ENCODE measurements at regions not wholly inside any gene's neighbourhood (a gene's known extent, or its start where the extent isn't known, plus 50 kb on each side); places are given as distances from the start of the nearest gene placed in this dataset.
"Not testable (repeated sequence)": the region's sequence is repeated elsewhere in the genome, so short reads cannot be mapped to it uniquely, and the experiment has no call there.

DNA sequence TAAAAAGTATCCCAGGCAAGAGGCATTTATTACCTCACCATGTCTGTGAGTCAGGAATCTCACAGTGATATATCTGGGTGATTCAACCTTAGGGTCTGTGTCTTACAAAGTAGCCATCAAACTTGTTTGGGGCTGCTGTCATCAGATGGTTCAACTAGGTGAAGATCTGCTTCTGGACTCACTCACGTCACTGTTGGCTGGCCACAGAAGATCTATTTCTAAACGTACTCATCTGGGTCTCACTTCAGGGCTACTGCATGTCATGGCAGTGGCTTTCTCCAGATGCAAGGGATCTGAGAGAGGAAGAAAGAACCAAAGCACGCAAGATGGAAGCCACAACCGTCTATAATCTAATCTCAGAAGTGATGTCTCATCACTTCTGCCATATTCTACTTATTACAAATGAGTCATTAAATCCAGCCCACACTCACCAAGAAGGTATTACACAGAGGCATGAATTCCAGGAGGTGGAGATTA, 267.8 kb upstream of the ANKRD50 start:
- no peak for ATAC-seq
- Histone ChIP-seq H3K4me2 (ENCODE audit: control insufficient read depth, insufficient read depth) (no peak overlapping the region), H3K79me2 (ENCODE audit: control insufficient read depth, insufficient read depth, low read length) (no peaks in the 10 kb centered on the region), H3K4me1 (ENCODE audit: control insufficient read depth, insufficient read depth, low read length) (no peaks in the 10 kb centered on the region), H3K9me3 (replicated peaks; ENCODE audit: control insufficient read depth, insufficient read depth, low read length) (no peaks in the 10 kb centered on the region), H4K20me1 (ENCODE audit: control insufficient read depth, insufficient read depth) (no peaks in the 10 kb centered on the region), H2AFZ (ENCODE audit: control insufficient read depth, low read depth, low read length) (no peak overlapping the region), H3K27me3 (replicated peaks in 1 of 2; ENCODE audit: control insufficient read depth in 2 of 2, insufficient read depth in 2 of 2, low read length in 1 of 2) (no peaks in the 10 kb centered on the region), H3K27ac (ENCODE audit: control insufficient read depth, insufficient read depth) (no peak overlapping the region), H3K36me3 (ENCODE audit: control insufficient read depth in 2 of 2, insufficient read depth in 2 of 2, low read length in 1 of 2) (no peaks in the 10 kb centered on the region), H3K4me3 (no peak overlapping the region), H3K9ac (ENCODE audit: control insufficient read depth, insufficient read depth, low read length) (no peak overlapping the region)
- in situ Hi-C loops (cut with MboI) = no loop called here
- ChIA-PET POLR2A (no interaction called here), SMC1A (ENCODE audit: uncharacterized antibody, unreplicated experiment) (interaction anchor here (2.0 kb wide), 1 partner anchor 9 kb away, joined by 6 read pairs; no protein-coding TSS in a partner anchor), RAD21 (ENCODE audit: unreplicated experiment) (no interaction called here), CTCF (no interaction called here)
- FAIRE-seq = no peak
- no peak for DNase-seq (ENCODE audit: low read depth, low spot score)
- BruUV-seq (replicated peaks) = no TSS peak
- intact Hi-C loops (cut with micrococcal nuclease; ENCODE audit: unreplicated experiment) = no loop called here
- no peak for TF ChIP-seq SREBF2 (IDR thresholded peaks at IDR 0.05; ENCODE audit: low read length)
- no peak for TF ChIP-seq RAD21 (IDR thresholded peaks at IDR 0.05; ENCODE audit: insufficient read depth, low read depth, low read length)
- no peak for TF ChIP-seq EGR1 (IDR thresholded peaks at IDR 0.05; ENCODE audit: borderline replicate concordance in 1 of 2, low read depth in 2 of 2, low read length in 2 of 2)
- TF ChIP-seq LARP7 (IDR thresholded peaks at IDR 0.05) = no peak
- TF ChIP-seq HCFC1 (IDR thresholded peaks at IDR 0.05; ENCODE audit: low read length) = no peak
- TF ChIP-seq NR2F1 (conservative IDR thresholded peaks at IDR 0.05) = no peak
- no peak for TF ChIP-seq CHD1 (IDR thresholded peaks at IDR 0.05; ENCODE audit: low read depth, low read length)
- no peak for TF ChIP-seq MTA2 (IDR thresholded peaks at IDR 0.05; ENCODE audit: low read depth)
- TF ChIP-seq STAT1 (conservative IDR thresholded peaks at IDR 0.05) = no peak
- 11% methylated on average over 4 of the region's 4 CpGs for WGBS (ENCODE audit: insufficient coverage, insufficient replicate concordance, low lambda C conversion rate, missing lambda C conversion rate)

DNA sequence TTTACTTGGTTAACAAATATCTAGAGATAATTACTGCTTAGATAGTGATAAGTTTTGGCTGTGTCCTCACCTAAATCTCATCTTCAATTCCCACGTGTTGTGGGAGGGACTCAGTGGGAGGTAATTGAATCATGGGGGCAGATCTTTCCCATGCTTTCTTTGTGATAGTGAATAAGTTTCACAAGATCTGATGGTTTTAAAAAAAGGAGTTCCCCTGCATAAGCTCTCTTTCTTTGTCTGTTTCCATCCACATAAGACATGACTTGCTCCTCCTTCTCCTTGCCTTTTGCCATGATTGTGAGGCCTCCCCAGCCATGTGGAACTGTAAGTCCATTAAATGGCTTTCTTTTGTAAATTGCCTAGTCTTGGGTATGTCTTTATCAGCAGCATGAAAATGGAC, 266.0 kb upstream of the ANKRD50 start:
- RAD21 ChIA-PET (ENCODE audit: unreplicated experiment); H3K79me2 ChIP-seq (ENCODE audit: control insufficient read depth, insufficient read depth, low read length); CTCF ChIA-PET; H3K27me3 ChIP-seq (replicated peaks in 1 of 2; ENCODE audit: control insufficient read depth in 2 of 2, insufficient read depth in 2 of 2, low read length in 1 of 2); in situ Hi-C loops (cut with MboI); BruUV-seq (replicated peaks); H3K36me3 ChIP-seq (ENCODE audit: control insufficient read depth in 2 of 2, insufficient read depth in 2 of 2, low read length in 1 of 2); H3K27ac ChIP-seq (ENCODE audit: control insufficient read depth, insufficient read depth); H3K4me3 ChIP-seq; POLR2A ChIA-PET; FAIRE-seq; H3K4me1 ChIP-seq (ENCODE audit: control insufficient read depth, insufficient read depth, low read length); H3K4me2 ChIP-seq (ENCODE audit: control insufficient read depth, insufficient read depth); H3K9ac ChIP-seq (ENCODE audit: control insufficient read depth, insufficient read depth, low read length); H4K20me1 ChIP-seq (ENCODE audit: control insufficient read depth, insufficient read depth); ATAC-seq; H3K9me3 ChIP-seq (replicated peaks; ENCODE audit: control insufficient read depth, insufficient read depth, low read length); DNase-seq (ENCODE audit: low read depth, low spot score); intact Hi-C loops (cut with micrococcal nuclease; ENCODE audit: unreplicated experiment); H2AFZ ChIP-seq (ENCODE audit: control insufficient read depth, low read depth, low read length): not testable (repeated sequence)
- SMC1A ChIA-PET (ENCODE audit: uncharacterized antibody, unreplicated experiment) = interaction anchor here (2.0 kb wide), 1 partner anchor 11 kb away, joined by 6 read pairs; no protein-coding TSS in a partner anchor
- 0% methylated on average over 1 of the region's 1 CpG for WGBS (ENCODE audit: insufficient coverage, insufficient replicate concordance, low lambda C conversion rate, missing lambda C conversion rate)

Measured in GM12878 (cell line).